ENCODE measurements at regions not wholly inside any gene's neighbourhood (a gene's known extent, or its start where the extent isn't known, plus 50 kb on each side); places are given as distances from the start of the nearest gene placed in this dataset.

- no peaks in the 10 kb centered on the region for H3K9me3 ChIP-seq
- H3K27me3 ChIP-seq (replicated peaks; ENCODE audit: control insufficient read depth, insufficient read depth, low read length), result no peaks in the 10 kb centered on the region
- no peaks in the 10 kb centered on the region for H3K36me3 Mint-ChIP-seq (ENCODE audit: insufficient read depth, unreplicated experiment)
- peaks cover 22% of the 10 kb centered on the region for H3K4me1 ChIP-seq
- H3K4me3 Mint-ChIP-seq (ENCODE audit: unreplicated experiment), result no peak overlapping the region
- intact Hi-C loops (cut with micrococcal nuclease; ENCODE audit: unreplicated experiment), result no loop called here
- TF ChIP-seq CTCF (IDR thresholded peaks at IDR 0.05; ENCODE audit: insufficient read depth in 1 of 2, low read depth in 1 of 2, low read length in 1 of 2, severe bottlenecking in 1 of 2, unreplicated experiment in 1 of 2), result no peak
- BruUV-seq (replicated peaks), result no TSS peak
- H3K27me3 Mint-ChIP-seq (ENCODE audit: insufficient read depth, unreplicated experiment), result no peaks in the 10 kb centered on the region
- no peaks in the 10 kb centered on the region for H3K36me3 ChIP-seq (ENCODE audit: control insufficient read depth, insufficient read depth, low read length)
- H3K27ac Mint-ChIP-seq (ENCODE audit: unreplicated experiment), result no peak overlapping the region
- no peaks in the 10 kb centered on the region for H3K9me3 Mint-ChIP-seq (ENCODE audit: unreplicated experiment)
- H3K4me3 ChIP-seq (ENCODE audit: low read depth, low read length), result no peak overlapping the region
- ChIA-PET CTCF (no interaction called here), POLR2A (no interaction called here)
- peaks cover 39% of the 10 kb centered on the region for H3K4me1 Mint-ChIP-seq (ENCODE audit: low read depth, unreplicated experiment)
- DNase-seq, result no peak
Measured at GRCh38 chr11:116185551-116185950, 587.2 kb downstream of the BUD13 start.

DNA sequence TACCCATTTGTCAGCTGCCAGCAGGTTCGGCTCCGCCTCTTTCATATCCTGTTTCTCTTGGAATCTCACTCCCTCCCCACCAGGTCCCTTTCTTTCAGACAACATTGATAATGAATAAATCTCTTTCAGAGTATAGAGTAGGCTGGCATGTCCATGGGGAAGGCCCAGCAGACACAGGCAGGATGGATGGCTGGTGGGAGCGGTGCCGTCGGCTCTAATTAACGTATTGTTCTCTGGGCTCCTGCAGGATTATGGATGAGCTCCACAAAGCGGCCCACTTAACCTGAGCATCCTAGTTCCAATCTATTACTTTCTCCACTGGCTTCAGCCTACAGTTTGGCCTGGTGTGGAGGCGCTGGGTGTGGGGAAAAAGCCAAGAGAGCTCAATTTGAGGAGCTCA lies 588.0 kb downstream of the BUD13 start:
- no peak for TF ChIP-seq CTCF (IDR thresholded peaks at IDR 0.05; ENCODE audit: insufficient read depth in 1 of 2, low read depth in 1 of 2, low read length in 1 of 2, severe bottlenecking in 1 of 2, unreplicated experiment in 1 of 2)
- intact Hi-C loops (cut with micrococcal nuclease; ENCODE audit: unreplicated experiment), result no loop called here
- no peaks in the 10 kb centered on the region for H3K27me3 ChIP-seq (replicated peaks; ENCODE audit: control insufficient read depth, insufficient read depth, low read length)
- Mint-ChIP-seq H3K9me3 (ENCODE audit: unreplicated experiment) (no peaks in the 10 kb centered on the region), H3K4me1 (ENCODE audit: low read depth, unreplicated experiment) (peaks cover 34% of the 10 kb centered on the region), H3K27ac (ENCODE audit: unreplicated experiment) (peak overlapping the region; percentile 7), H3K4me3 (ENCODE audit: unreplicated experiment) (no peak overlapping the region), H3K27me3 (ENCODE audit: insufficient read depth, unreplicated experiment) (no peaks in the 10 kb centered on the region), H3K36me3 (ENCODE audit: insufficient read depth, unreplicated experiment) (no peaks in the 10 kb centered on the region)
- no peaks in the 10 kb centered on the region for H3K9me3 ChIP-seq
- H3K36me3 ChIP-seq (ENCODE audit: control insufficient read depth, insufficient read depth, low read length), result no peaks in the 10 kb centered on the region
- H3K4me3 ChIP-seq (ENCODE audit: low read depth, low read length), result no peak overlapping the region
- ChIA-PET CTCF (no interaction called here), POLR2A (no interaction called here)
- H3K4me1 ChIP-seq, result peaks cover 22% of the 10 kb centered on the region
- DNase-seq, result no peak
- no TSS peak for BruUV-seq (replicated peaks)

GRCh38 chr11:116182356-116182966 lies 590.3 kb downstream of the BUD13 start:
- no peaks in the 10 kb centered on the region for H3K36me3 Mint-ChIP-seq (ENCODE audit: insufficient read depth, unreplicated experiment)
- H3K27me3 ChIP-seq (replicated peaks; ENCODE audit: control insufficient read depth, insufficient read depth, low read length), result no peaks in the 10 kb centered on the region
- no peak for TF ChIP-seq CTCF (IDR thresholded peaks at IDR 0.05; ENCODE audit: insufficient read depth in 1 of 2, low read depth in 1 of 2, low read length in 1 of 2, severe bottlenecking in 1 of 2, unreplicated experiment in 1 of 2)
- H3K4me3 ChIP-seq (ENCODE audit: low read depth, low read length), result no peak overlapping the region
- ChIA-PET CTCF (no interaction called here), POLR2A (no interaction called here)
- H3K36me3 ChIP-seq (ENCODE audit: control insufficient read depth, insufficient read depth, low read length), result no peaks in the 10 kb centered on the region
- no TSS peak for BruUV-seq (replicated peaks)
- DNase-seq, result no peak
- H3K9me3 Mint-ChIP-seq (ENCODE audit: unreplicated experiment), result no peaks in the 10 kb centered on the region
- no peak overlapping the region for H3K27ac Mint-ChIP-seq (ENCODE audit: unreplicated experiment)
- H3K9me3 ChIP-seq, result no peaks in the 10 kb centered on the region
- H3K4me1 ChIP-seq, result peaks cover 22% of the 10 kb centered on the region
- H3K27me3 Mint-ChIP-seq (ENCODE audit: insufficient read depth, unreplicated experiment), result no peaks in the 10 kb centered on the region
- H3K4me3 Mint-ChIP-seq (ENCODE audit: unreplicated experiment), result no peak overlapping the region
- intact Hi-C loops (cut with micrococcal nuclease; ENCODE audit: unreplicated experiment), result no loop called here
- peaks cover 35% of the 10 kb centered on the region for H3K4me1 Mint-ChIP-seq (ENCODE audit: low read depth, unreplicated experiment)

Data from Caco-2 (cell line).